H9 (cell line): ENCODE measurements at regions not wholly inside any gene's neighbourhood (a gene's known extent, or its start where the extent isn't known, plus 50 kb on each side); places are given as distances from the start of the nearest gene placed in this dataset.

ENCODE experiments used
- DNase-seq: peaks from one replicate; pipeline ENCODE4 v3.0.0-alpha.2; 2017
- H2AFZ ChIP-seq: one replicate; pipeline ENCODE4 v1.6.1; 2013; ENCODE audit warnings: mild to moderate bottlenecking, low read length, control low read depth, moderate library complexity
- H2AK5ac ChIP-seq: 2 replicates; pipeline ENCODE4 v1.6.1; 2013; ENCODE audit warnings: low read length, control low read depth, mixed read lengths; ENCODE audit not compliant: insufficient read length
- H2BK120ac ChIP-seq: one replicate; pipeline ENCODE4 v1.6.1; 2013; ENCODE audit warnings: low read depth, mild to moderate bottlenecking, low read length, control low read depth, inconsistent platforms; ENCODE audit not compliant: poor library complexity, severe bottlenecking
- H2BK12ac ChIP-seq: 2 replicates; pipeline ENCODE4 v1.6.1; 2013; ENCODE audit warnings: low read length, control low read depth, mixed read lengths, low read depth; ENCODE audit not compliant: insufficient read length
- H2BK15ac ChIP-seq: 2 replicates; pipeline ENCODE4 v1.6.1; 2013; ENCODE audit warnings: low read depth, low read length, control low read depth
- H2BK20ac ChIP-seq: one replicate; pipeline ENCODE4 v1.6.1; 2013; ENCODE audit warnings: low read depth, mild to moderate bottlenecking, low read length, control low read depth, inconsistent platforms; ENCODE audit not compliant: poor library complexity, severe bottlenecking
- H2BK5ac ChIP-seq: 2 replicates; pipeline ENCODE4 v1.6.1; 2013; ENCODE audit warnings: low read length, control low read depth, mixed read lengths; ENCODE audit not compliant: insufficient read length
- H3K14ac ChIP-seq: 2 replicates; pipeline ENCODE4 v1.6.1; 2013; ENCODE audit warnings: low read length, control low read depth; ENCODE audit not compliant: insufficient read depth
- H3K18ac ChIP-seq: 2 replicates; pipeline ENCODE4 v1.6.1; 2013; ENCODE audit warnings: low read depth, mild to moderate bottlenecking, mixed read lengths, low read length, control low read depth; ENCODE audit not compliant: insufficient read length
- H3K23ac ChIP-seq: 2 replicates; pipeline ENCODE4 v1.6.1; 2013; ENCODE audit warnings: low read length, control low read depth, mixed read lengths, low read depth; ENCODE audit not compliant: insufficient read length
- H3K23me2 ChIP-seq: 2 replicates; pipeline ENCODE4 v1.6.1; 2013; ENCODE audit warnings: low read depth, mild to moderate bottlenecking, mixed read lengths, low read length, control low read depth; ENCODE audit not compliant: insufficient read length, poor library complexity, severe bottlenecking
- H3K27ac ChIP-seq: 2 replicates; pipeline ENCODE4 v1.5.1; 2013; ENCODE audit warnings: low read length, control low read depth, mixed read lengths, low read depth; ENCODE audit not compliant: insufficient read length
- H3K27me3 ChIP-seq: 2 replicates; pipeline ENCODE4 v1.6.1; 2013; ENCODE audit warnings: low read length, control low read depth, inconsistent platforms; ENCODE audit not compliant: insufficient read depth
- H3K4ac ChIP-seq: 2 replicates; pipeline ENCODE4 v1.6.1; 2013; ENCODE audit warnings: low read depth, mild to moderate bottlenecking, control low read depth, inconsistent platforms, low read length, moderate library complexity
- H3K4me1 ChIP-seq: 2 replicates; pipeline ENCODE4 v1.6.1; 2013; ENCODE audit warnings: low read length, control low read depth, inconsistent platforms; ENCODE audit not compliant: insufficient read depth
- H3K4me2 ChIP-seq: 2 replicates; pipeline ENCODE4 v1.6.1; 2013; ENCODE audit warnings: low read length, control low read depth, mixed read lengths; ENCODE audit not compliant: insufficient read length, insufficient read depth
- H3K56ac ChIP-seq: 2 replicates; pipeline ENCODE4 v1.6.1; 2013; ENCODE audit warnings: low read depth, mild to moderate bottlenecking, mixed read lengths, low read length, control low read depth; ENCODE audit not compliant: insufficient read length
- H3K79me1 ChIP-seq: 2 replicates; pipeline ENCODE4 v1.6.1; 2013; ENCODE audit warnings: low read depth, mild to moderate bottlenecking, moderate library complexity, low read length, control low read depth, inconsistent platforms; ENCODE audit not compliant: insufficient read depth, poor library complexity, severe bottlenecking
- H3K79me2 ChIP-seq: 2 replicates; pipeline ENCODE4 v1.6.1; 2013; ENCODE audit warnings: low read length, control low read depth, inconsistent platforms; ENCODE audit not compliant: insufficient read depth
- H3K9ac ChIP-seq: 2 replicates; pipeline ENCODE4 v1.6.1; 2013; ENCODE audit warnings: low read length, control low read depth, mixed read lengths; ENCODE audit not compliant: insufficient read length; ENCODE audit errors: extremely low read depth
- H3K9me3 ChIP-seq: one replicate; pipeline ENCODE4 v1.6.1; 2013; ENCODE audit warnings: low read depth, low read length, inconsistent platforms; ENCODE audit not compliant: control insufficient read depth
- H3T11ph ChIP-seq: one replicate; pipeline ENCODE4 v1.6.1; 2013; ENCODE audit warnings: mild to moderate bottlenecking, low read length, control low read depth, inconsistent platforms
- H4K20me1 ChIP-seq: one replicate; pipeline ENCODE4 v1.6.1; 2013; ENCODE audit not compliant: control insufficient read depth, insufficient read length, insufficient read depth
- H4K5ac ChIP-seq: 2 replicates; pipeline ENCODE4 v1.6.1; 2013; ENCODE audit warnings: low read depth, mild to moderate bottlenecking, mixed read lengths, low read length, control low read depth; ENCODE audit not compliant: insufficient read length
- H4K8ac ChIP-seq: replicated peaks from 2 replicates; pipeline ENCODE4 v1.6.1; 2013; ENCODE audit warnings: low read length, control low read depth, mixed read lengths, low read depth; ENCODE audit not compliant: insufficient read length
- H4K91ac ChIP-seq: 2 replicates; pipeline ENCODE4 v1.6.1; 2013; ENCODE audit warnings: low read depth, mild to moderate bottlenecking, moderate library complexity, mixed read lengths, low read length, control low read depth; ENCODE audit not compliant: insufficient read length
- H3K27ac Mint-ChIP-seq, 3 experiments: 2 replicates in 2 of 3; 3 replicates in 1 of 3; pipeline ENCODE4 v1.8.0; 2020 to 2021; ENCODE audit warnings: mixed read lengths in 3 of 3, mild to moderate bottlenecking in 1 of 3, moderate library complexity in 1 of 3
- H3K27me3 Mint-ChIP-seq: 2 replicates; pipeline ENCODE4 v1.8.0; 2021; ENCODE audit warnings: low read depth, mild to moderate bottlenecking, moderate library complexity, mixed read lengths
- H3K36me3 Mint-ChIP-seq, 3 experiments: 2 replicates in 2 of 3; 3 replicates in 1 of 3; pipeline ENCODE4 v1.8.0; 2020 to 2021; ENCODE audit warnings: low read depth in 3 of 3, mixed read lengths in 3 of 3; ENCODE audit not compliant: insufficient read depth in 1 of 3
- H3K4me1 Mint-ChIP-seq, 2 experiments: 2 replicates each; pipeline ENCODE4 v1.8.0; 2020; ENCODE audit warnings: mixed read lengths in 2 of 2
- H3K4me3 Mint-ChIP-seq, 2 experiments: 2 replicates in 1 of 2; 3 replicates in 1 of 2; pipeline ENCODE4 v1.8.0; 2020 to 2021; ENCODE audit warnings: mild to moderate bottlenecking in 2 of 2, mixed read lengths in 2 of 2, moderate library complexity in 1 of 2
- H3K9me3 Mint-ChIP-seq, 2 experiments: 2 replicates in 1 of 2; 3 replicates in 1 of 2; pipeline ENCODE4 v1.8.0; 2020; ENCODE audit warnings: mild to moderate bottlenecking in 2 of 2, mixed read lengths in 2 of 2, moderate library complexity in 1 of 2
- CTCF ChIP-seq: fragments of 200-600 bp; sonication (generic); conservative IDR thresholded peaks from 3 replicates; pipeline ENCODE4 v1.8.0; 2021; ENCODE audit warnings: antibody characterized with exemption, mild to moderate bottlenecking
- WGBS: extraction: QIAGEN DNeasy Blood & Tissue Kit; methylation state at CpG from one replicate; pipeline ENCODE4 v1.1.7; 2013; ENCODE audit warnings: missing lambda C conversion rate, low lambda C conversion rate, mixed read lengths; ENCODE audit not compliant: insufficient read length; ENCODE audit errors: extremely low coverage; 5-methylcytosine and 5-hydroxymethylcytosine counted together

GRCh38 chr10:58996063-58996462 is 180.4 kb upstream of the PHYHIPL start:
- peaks cover 1% of the 10 kb centered on the region in 2 experiments; a peak in 4 of 5 replicates for H3K9me3 Mint-ChIP-seq
- H3K14ac ChIP-seq, result no peak overlapping the region
- H3K56ac ChIP-seq, result no peak overlapping the region
- TF ChIP-seq CTCF, result no peak
- no peak overlapping the region for H4K5ac ChIP-seq
- no peak overlapping the region for H2BK5ac ChIP-seq
- H4K20me1 ChIP-seq, result no peaks in the 10 kb centered on the region
- H2AFZ ChIP-seq, result no peak overlapping the region
- no peak overlapping the region for H4K8ac ChIP-seq
- H3K23ac ChIP-seq, result no peak overlapping the region
- no peak overlapping the region for H4K91ac ChIP-seq
- 0 out of 7 replicates have a peak, but pooled peaks cover 0 to under 1% (median 0%) of the 10 kb centered on the region in 3 experiments for H3K36me3 Mint-ChIP-seq
- DNase-seq, result no peak
- no peaks in the 10 kb centered on the region for H3K27me3 ChIP-seq
- no peak overlapping the region for H2AK5ac ChIP-seq
- H3K79me2 ChIP-seq, result no peaks in the 10 kb centered on the region
- no peaks in the 10 kb centered on the region for H3K9me3 ChIP-seq
- H2BK20ac ChIP-seq, result no peak overlapping the region
- no peak overlapping the region for H3K18ac ChIP-seq
- no peaks in the 10 kb centered on the region for H3K4me1 Mint-ChIP-seq
- no peaks in the 10 kb centered on the region for H3K23me2 ChIP-seq
- no peak overlapping the region; a peak in 1 of 7 replicates for H3K27ac Mint-ChIP-seq
- no peak overlapping the region for H3K4ac ChIP-seq
- H3K4me3 Mint-ChIP-seq, result no peak overlapping the region
- no CpG with 5 or more reads among the region's 2 CpGs for WGBS
- H2BK12ac ChIP-seq, result no peak overlapping the region
- no peak overlapping the region for H3T11ph ChIP-seq
- H2BK120ac ChIP-seq, result no peak overlapping the region
- H3K9ac ChIP-seq, result no peak overlapping the region
- no peaks in the 10 kb centered on the region for H3K4me1 ChIP-seq
- H2BK15ac ChIP-seq, result no peak overlapping the region
- no peak overlapping the region for H3K27ac ChIP-seq
- peaks cover 2% of the 10 kb centered on the region; the same call in 1 of the 2 replicates for H3K27me3 Mint-ChIP-seq
- no peak overlapping the region for H3K4me2 ChIP-seq
- H3K79me1 ChIP-seq, result no peaks in the 10 kb centered on the region
